ENCODE measurements at regions not wholly inside any gene's neighbourhood (a gene's known extent, or its start where the extent isn't known, plus 50 kb on each side); places are given as distances from the start of the nearest gene placed in this dataset.
"Not testable (repeated sequence)": the region's sequence is repeated elsewhere in the genome, so short reads cannot be mapped to it uniquely, and the experiment has no call there.

GRCh38 chr6:2611092-2611491, 139.6 kb downstream of the MYLK4 start:
- no peak for DNase-seq

GRCh38 chr6:2608503-2608902, 142.2 kb downstream of the MYLK4 start:
- no peak for DNase-seq

GRCh38 chr6:2600363-2600762, 150.4 kb downstream of the MYLK4 start:
- no peak for DNase-seq

- no peak for DNase-seq
These were observed 150.9 kb downstream of the MYLK4 start for GRCh38 chr6:2599817-2600216.

GRCh38 chr6:2598867-2599266, 151.9 kb downstream of the MYLK4 start:
- DNase-seq, result no peak

GRCh38 chr6:2597991-2598390, 152.7 kb downstream of the MYLK4 start:
- no peak for DNase-seq

GRCh38 chr6:2597457-2597856, 153.3 kb downstream of the MYLK4 start:
- DNase-seq, result not testable (repeated sequence)

GRCh38 chr6:2596222-2596621, 154.5 kb downstream of the MYLK4 start:
- no peak for DNase-seq

DNA sequence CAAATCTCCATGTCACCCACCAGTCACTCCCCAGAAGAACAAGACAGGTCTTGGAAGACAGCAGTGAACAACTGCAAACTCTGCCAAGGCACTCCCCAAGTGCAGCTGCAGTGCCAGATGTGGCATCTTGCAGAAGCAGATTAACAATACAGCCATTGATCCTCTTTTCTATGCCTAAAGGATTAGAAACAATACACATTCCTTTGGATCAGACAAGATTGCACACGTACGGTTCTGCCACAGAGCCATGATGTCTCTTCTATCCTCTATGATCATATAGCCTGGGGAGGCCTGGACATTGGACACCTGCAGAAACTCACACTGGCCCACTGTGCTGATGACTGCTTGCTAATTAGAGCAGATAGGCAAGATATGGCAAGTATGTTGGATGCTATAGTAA, 155.9 kb downstream of the MYLK4 start:
- DNase-seq, result no peak

DNA sequence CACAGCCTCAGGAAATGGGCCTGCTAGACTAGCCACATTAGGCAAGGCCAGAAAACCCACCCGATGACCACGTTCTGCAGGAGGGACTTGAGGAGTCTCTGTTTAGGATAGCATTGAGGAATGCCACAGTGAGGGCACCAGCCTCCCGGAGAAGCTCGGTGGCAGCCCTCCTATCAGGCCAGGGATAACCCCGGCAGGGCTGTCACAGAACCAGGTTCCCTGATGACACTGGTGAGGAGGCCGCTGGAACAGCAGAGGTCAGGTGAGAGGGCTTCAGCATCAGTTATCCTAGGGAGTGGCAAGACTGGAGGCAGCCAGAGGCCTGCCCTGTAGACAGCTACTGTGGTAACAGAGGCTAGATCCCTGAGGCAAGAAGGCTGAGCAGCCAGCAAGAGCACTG, 157.6 kb downstream of the MYLK4 start:
- no peak for DNase-seq

DNA sequence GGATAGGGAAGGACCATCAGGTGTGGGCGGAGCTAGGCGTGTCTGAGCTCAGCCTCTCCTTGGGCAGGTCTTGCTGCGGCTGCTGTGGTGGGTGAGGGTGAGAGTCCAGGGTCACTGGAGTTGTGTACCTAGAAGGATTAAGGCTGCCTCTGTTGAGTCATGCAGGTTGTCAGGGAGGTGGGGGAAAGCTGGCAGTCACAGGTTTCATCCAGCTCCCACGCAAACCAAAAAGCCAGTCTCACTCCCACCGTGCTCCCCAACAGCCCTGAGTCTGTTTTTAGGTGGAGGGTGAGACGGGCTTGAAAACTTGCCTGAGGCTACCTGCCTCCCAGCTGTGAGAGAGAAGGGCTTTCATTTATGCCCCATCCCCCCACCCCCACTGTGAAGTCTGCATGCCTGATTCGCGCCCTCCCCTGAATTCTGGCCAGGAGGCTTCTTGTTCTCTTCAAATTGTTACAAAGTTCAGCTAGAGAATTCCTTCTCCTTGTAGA, 161.5 kb downstream of the MYLK4 start:
- no peak for DNase-seq

DNA sequence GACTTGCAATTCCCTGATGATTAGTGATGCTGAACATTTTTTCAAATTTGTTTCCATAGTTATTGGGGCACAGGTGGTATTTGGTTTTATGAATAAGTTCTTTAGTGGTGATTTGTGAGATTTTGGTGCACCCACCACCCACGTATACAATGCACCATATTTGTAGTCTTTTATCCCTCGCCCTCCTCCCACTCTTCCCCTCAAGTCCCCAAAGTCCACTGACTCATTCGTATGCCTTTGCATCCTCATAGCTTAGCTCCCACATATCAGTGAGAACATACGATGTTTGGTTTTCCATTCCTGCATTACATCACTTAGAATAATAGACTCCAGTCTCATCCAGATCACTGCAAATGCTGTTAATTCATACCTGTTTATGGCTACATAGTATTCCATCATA, 167.3 kb downstream of the MYLK4 start:
- no peak for DNase-seq

DNA sequence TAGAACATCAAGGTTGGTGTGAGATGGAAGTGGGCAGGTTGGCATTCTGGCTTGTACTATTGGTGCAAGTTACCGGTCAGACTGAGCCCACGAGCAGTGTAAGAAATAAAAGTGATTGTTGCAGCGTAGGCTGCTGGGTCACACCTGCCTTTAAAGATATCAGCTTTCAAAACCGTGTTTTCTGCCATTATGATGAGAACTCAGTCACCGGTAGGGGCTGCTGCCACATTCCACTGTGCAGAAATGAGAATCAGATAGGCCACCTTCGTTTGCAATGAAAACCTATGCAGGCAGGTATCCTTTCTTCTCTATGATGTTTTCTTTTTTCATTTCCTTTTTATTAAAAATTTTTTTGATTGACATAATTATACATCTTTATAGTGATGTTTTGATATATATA, 168.5 kb downstream of the MYLK4 start:
- DNase-seq, result no peak

DNA sequence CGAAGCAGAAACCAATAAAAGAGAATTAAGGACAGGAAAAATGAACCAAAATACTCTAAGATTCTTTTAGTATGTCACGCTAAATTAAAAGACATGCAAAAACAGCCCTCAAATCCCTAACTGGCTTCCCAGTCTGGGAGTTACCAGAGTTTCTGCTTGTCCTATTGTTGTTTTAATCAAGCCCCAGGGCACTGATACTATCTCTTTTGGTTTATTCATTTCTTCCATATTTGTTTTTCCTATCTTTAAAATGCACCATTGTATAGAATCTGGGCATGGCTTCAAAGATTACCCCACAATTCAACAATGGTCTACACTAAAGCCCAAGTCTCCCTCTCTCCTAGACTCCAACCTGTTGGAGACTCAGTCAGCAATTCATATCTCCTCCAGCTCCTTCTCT, 169.1 kb downstream of the MYLK4 start:
- DNase-seq, result no peak

DNA sequence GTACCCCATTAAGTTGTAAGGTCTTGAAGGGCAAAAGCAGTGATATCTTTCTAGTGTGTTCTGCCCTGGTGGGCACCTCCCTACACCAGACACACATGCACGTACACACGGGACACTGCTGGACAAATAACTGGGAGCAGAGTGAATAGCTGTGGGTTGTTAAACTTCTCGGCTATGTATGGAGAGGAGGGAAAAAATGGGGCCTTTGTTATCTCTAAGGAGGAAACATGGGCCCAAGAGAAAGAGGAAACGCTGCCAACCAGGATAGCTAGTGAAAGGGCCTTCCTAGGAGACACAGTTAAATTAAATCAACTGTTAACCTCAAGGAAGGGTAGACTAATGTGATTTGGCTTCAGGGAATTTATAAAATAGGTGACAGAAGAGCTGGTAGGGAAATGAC, 169.7 kb downstream of the MYLK4 start:
- DNase-seq, result no peak

DNA sequence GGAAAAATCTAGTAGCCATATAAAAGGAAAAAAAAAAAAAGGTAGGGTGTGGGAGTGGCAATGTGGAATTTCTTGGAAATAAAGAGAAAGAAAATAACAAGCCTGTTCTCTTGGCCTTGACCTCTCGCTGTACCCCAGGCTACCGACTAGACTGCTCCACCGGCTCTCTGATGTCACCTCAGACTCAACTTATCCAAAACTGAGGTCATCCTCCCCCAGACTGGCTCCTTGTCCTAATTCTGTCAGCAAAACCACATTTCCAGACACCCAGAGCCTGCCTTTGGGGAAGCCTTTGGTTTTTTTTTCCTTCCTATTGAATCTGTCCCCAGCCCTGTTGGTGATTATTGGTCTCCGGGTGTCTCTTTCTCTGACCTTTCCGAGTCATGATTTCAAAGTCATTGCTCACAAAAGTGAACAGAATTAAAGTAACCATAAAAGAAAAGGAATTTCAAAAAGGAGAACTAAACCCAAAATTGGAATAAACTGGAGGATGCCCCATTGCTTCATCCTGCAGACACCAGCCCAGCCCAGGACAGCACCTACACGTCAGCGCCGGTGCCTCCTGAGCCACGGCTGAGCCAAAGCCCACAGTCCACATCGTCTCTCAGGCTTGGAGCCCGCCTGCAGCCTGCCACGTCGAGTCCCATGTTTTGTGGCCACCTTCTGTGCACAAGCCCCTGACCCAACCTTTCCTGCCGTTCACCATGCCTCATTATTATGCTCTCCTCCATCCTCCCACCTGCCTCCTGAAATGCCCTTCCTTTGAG, 170.7 kb downstream of the MYLK4 start:
- DNase-seq, result no peak

DNA sequence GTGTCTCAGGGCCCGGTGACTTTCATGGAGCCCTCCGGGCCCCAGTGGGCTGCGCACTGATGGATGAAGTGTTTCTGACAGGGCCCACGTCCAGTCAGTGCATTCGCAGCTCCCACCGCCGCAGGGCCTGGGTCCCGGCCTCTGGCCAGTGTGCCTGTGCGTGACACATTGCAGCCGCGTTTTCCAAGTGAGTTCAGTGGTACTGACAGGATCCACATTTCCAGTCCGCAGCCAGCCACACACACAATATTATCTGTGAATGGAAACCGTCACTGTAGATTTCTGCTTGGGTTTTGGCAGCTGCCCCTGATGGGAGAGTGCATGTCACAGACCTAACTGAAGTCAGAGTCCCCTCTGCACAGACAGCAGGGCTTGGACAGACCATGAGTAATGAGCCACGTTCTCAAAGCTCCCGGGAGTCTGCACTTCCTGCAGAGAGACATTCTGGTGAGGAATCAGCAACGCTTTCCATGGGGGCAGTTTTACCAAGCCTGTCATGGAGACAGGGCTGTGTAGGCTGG, 171.4 kb downstream of the MYLK4 start:
- no peak for DNase-seq

DNA sequence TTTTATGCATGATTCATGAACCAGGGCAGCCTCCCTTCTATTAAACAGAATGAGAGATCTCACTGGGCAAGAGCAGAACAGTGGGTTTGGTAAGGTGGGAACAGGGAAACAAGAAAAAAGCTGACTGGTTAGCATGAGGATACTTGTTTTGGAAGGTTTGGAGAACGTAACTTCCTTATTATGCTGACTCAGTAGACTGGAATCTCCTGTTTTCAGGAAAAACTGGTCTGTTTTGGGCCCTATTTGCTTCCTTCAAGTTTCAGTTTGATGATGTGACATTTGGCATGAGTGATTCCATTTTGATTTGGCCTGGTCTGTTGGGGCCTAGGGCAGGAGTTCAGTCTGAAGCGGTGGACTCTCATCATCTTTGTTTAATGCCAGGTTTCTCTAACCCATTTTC, 172.0 kb downstream of the MYLK4 start:
- no peak for DNase-seq

DNA sequence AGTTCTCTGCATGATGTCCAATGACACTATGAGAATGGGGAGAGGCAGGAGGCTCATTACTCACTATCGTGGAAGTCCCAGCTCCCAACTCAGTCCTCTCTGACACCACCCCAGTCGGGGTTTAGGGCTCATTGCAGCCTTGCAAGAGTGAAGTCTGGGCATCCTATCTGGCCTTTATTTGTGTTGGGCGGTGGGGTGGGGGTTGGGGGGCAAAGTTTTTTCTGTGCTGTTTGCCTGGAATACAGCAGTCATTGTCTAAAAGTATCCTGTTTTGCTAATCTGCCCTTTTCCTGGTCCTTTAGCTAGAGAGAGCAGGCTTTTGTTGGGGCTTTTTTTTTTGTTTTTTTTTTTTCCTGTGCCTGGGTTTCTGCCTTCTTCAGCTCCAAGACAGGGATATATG, 174.2 kb downstream of the MYLK4 start:
- no peak for DNase-seq

DNA sequence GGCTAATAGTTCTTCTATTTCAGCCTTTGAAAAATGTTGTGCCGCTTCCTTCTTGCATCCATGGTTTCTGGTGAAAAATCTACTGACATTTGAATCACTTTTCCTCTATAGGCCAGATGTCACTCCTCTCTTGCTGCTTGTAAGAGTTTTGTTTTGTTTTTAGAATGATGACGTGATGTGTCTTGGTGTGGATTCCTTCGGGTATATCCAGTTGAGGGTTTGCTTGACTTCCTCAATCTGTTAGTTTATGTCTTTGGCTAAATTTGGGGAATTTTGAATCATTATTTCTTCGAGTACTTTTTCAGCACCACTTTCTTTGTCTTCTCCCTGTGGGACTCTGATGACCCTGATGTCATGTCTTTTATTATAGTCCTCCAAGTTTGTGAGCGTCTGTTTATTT, 175.5 kb downstream of the MYLK4 start:
- no peak for DNase-seq

- not testable (repeated sequence) for DNase-seq
These were observed 181.3 kb downstream of the MYLK4 start for GRCh38 chr6:2569420-2569819.

GRCh38 chr6:2566048-2566447, 184.7 kb downstream of the MYLK4 start:
- DNase-seq, result no peak

DNA sequence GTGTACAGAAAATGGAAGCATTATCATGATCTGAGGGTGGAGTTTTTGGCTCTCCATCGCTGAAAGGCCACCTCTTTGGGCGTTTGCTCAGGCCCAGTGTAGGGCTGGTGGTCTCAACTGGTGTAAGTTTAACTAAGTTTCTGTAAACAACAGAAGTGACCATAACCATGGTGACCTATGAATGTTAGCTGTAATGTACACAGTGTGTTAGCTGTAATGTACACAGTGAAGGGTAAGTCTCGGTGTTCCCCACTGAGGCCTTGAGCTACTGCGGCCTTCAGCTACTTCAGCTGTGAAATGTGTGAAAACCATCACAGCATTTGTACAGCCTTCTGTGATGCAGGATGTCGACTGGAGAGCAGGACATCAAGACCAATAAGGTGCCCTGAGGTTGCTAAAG, 185.2 kb downstream of the MYLK4 start:
- no peak for DNase-seq

GRCh38 chr6:2563635-2564034, 187.1 kb downstream of the MYLK4 start:
- no peak for DNase-seq

Data from hematopoietic multipotent progenitor cell treated with erythropoietin and hydrocortisone succinate and interleukin-3 and kit ligand, for 8 days (in vitro differentiated cells).